K562 (cell line): ENCODE measurements at regions not wholly inside any gene's neighbourhood (a gene's known extent, or its start where the extent isn't known, plus 50 kb on each side); places are given as distances from the start of the nearest gene placed in this dataset.

Experiments used
- ATAC-seq: fragments of 200-7000 bp; cut with Tn5 transposase; 3 replicates; pipeline ENCODE4 v1.9.1; 2020; ENCODE audit warnings: moderate library complexity
- BruUV-seq: library from RNA; stranded (reverse); fragments of 400-500 nt; replicated peaks from 2 replicates; lab custom pipeline; 2021; lab: Mats Ljungman, UMichigan
- CTCF ChIA-PET: fragments of 300-600 bp; formaldehyde crosslinking; extraction: SDS; loops from one replicate; lab custom pipeline; 2021; ENCODE audit warnings: low intra/inter-chr PET ratio; lab: Yijun Ruan, JAX
- POLR2A ChIA-PET: fragments of 300-600, 350-650 bp; sonication (Branson Sonifier 250); formaldehyde crosslinking; extraction: SDS; loops from one replicate; lab custom pipeline; 2021; ENCODE audit warnings: antibody characterized with exemption, inconsistent platforms; lab: Yijun Ruan, JAX
- DNase-seq, 4 experiments: peaks; one replicate each; pipeline versions ENCODE4 v3.0.0 to v3.0.0-alpha.2; 2011 to 2018; ENCODE audit warnings: low spot score in 3 of 4, mixed read lengths in 3 of 4; ENCODE audit errors: extremely low read depth in 1 of 4
- FAIRE-seq: peaks from 2 replicates; lab custom pipeline; 2011; peaks lifted over from hg19 to GRCh38; lab: Jason Lieb, UNC
- H2AFZ ChIP-seq: 2 replicates; pipeline ENCODE4 v1.6.0; 2011; ENCODE audit warnings: low read depth, low read length, control low read depth, inconsistent platforms
- H3K27ac ChIP-seq: fragments of 200-600 bp; 3 replicates; pipeline ENCODE4 v1.8.0; 2011; ENCODE audit warnings: low read depth, mild to moderate bottlenecking, control low read depth, inconsistent platforms, low read length, moderate library complexity, mixed read lengths; ENCODE audit errors: extremely low read depth
- H3K27me3 ChIP-seq, 2 experiments: fragments of 300-600 bp in 1 of 2; 2 replicates in 1 of 2; 3 replicates in 1 of 2; pipeline versions ENCODE4 v1.6.0 to v1.8.0; 2011; ENCODE audit warnings: inconsistent platforms in 2 of 2, low read length in 2 of 2, mild to moderate bottlenecking in 1 of 2, mixed read lengths in 1 of 2, moderate library complexity in 1 of 2; ENCODE audit not compliant: control insufficient read depth in 2 of 2, insufficient read depth in 2 of 2
- H3K36me3 ChIP-seq: fragments of 300-600 bp; 3 replicates; pipeline ENCODE4 v1.8.0; 2011; ENCODE audit warnings: mild to moderate bottlenecking, low read length, inconsistent platforms; ENCODE audit not compliant: control insufficient read depth, insufficient read depth
- H3K4me1 ChIP-seq, 2 experiments: fragments of 200-600 bp in 1 of 2; replicated peaks in 1 of 2; 2 replicates in 1 of 2; 3 replicates in 1 of 2; pipeline versions ENCODE4 v1.5.1 to v1.8.0; 2011; ENCODE audit warnings: inconsistent platforms in 2 of 2, low read length in 2 of 2, mild to moderate bottlenecking in 1 of 2, mixed read lengths in 1 of 2, moderate library complexity in 1 of 2; ENCODE audit not compliant: control insufficient read depth in 2 of 2, insufficient read depth in 2 of 2
- H3K4me2 ChIP-seq: 2 replicates; pipeline ENCODE4 v1.6.1; 2011; ENCODE audit warnings: low read length, control low read depth, inconsistent platforms, mixed read lengths; ENCODE audit not compliant: insufficient read depth
- H3K4me3 ChIP-seq: fragments of 200-600 bp; sonication (generic), shearing (Covaris generic); 2 replicates; pipeline ENCODE4 v1.5.1; 2016; ENCODE audit warnings: control low read depth, inconsistent platforms
- H3K79me2 ChIP-seq: fragments of 200-600 bp; 3 replicates; pipeline ENCODE4 v1.8.0; 2011; ENCODE audit warnings: low read length, inconsistent platforms; ENCODE audit not compliant: control insufficient read depth, insufficient read depth
- H3K9ac ChIP-seq, 2 experiments: 2 replicates each; pipeline versions ENCODE4 v1.6.0 to v1.6.1; 2011; ENCODE audit warnings: low read depth in 2 of 2, low read length in 2 of 2, control low read depth in 1 of 2, inconsistent platforms in 1 of 2, mild to moderate bottlenecking in 1 of 2, mixed read lengths in 1 of 2; ENCODE audit not compliant: insufficient read depth in 1 of 2
- H3K9me1 ChIP-seq: one replicate; pipeline ENCODE4 v1.6.0; 2011; ENCODE audit warnings: inconsistent platforms, mild to moderate bottlenecking, low read length, moderate library complexity; ENCODE audit not compliant: control insufficient read depth, insufficient read depth
- H3K9me3 ChIP-seq: replicated peaks from 2 replicates; pipeline ENCODE4 v1.5.1; 2011; ENCODE audit warnings: low read depth, low read length, inconsistent platforms; ENCODE audit not compliant: control insufficient read depth, insufficient read depth
- H4K20me1 ChIP-seq: replicated peaks from 2 replicates; pipeline ENCODE4 v1.6.1; 2011; ENCODE audit warnings: low read length, inconsistent platforms, mixed read lengths; ENCODE audit not compliant: control insufficient read depth, insufficient read depth
- CBX3 ChIP-seq, 2 experiments: IDR thresholded peaks; 1 replicate in 1 of 2; 2 replicates in 1 of 2; pipeline ENCODE4 v1.6.1; 2012; ENCODE audit warnings: inconsistent platforms in 2 of 2, low read length in 2 of 2, borderline replicate concordance in 1 of 2, control low read depth in 1 of 2
- ETV6 ChIP-seq, 3 experiments: fragments of 150-350 bp in 1 of 3; sonication (generic) in 1 of 3; formaldehyde crosslinking in 1 of 3; IDR thresholded peaks; 2 replicates each; pipeline versions ENCODE4 v1.6.1 to v1.8.0; 2014 to 2022; ENCODE audit warnings: borderline replicate concordance in 2 of 3, low read depth in 2 of 3, antibody characterized with exemption in 1 of 3, low read length in 1 of 3, mild to moderate bottlenecking in 1 of 3, missing genetic modification reagents in 1 of 3
- IRF2 ChIP-seq: sonication (generic); formaldehyde crosslinking; IDR thresholded peaks from 2 replicates; pipeline ENCODE4 v1.8.1; 2022; ENCODE audit warnings: mild to moderate bottlenecking, missing genetic modification reagents
- SMARCB1 ChIP-seq: IDR thresholded peaks from 2 replicates; pipeline ENCODE4 v1.6.1; 2011; ENCODE audit warnings: improper control_type of control experiment, low read depth; ENCODE audit not compliant: insufficient read length
- SMC3 ChIP-seq: conservative IDR thresholded peaks from 2 replicates; pipeline ENCODE4 v1.6.1; 2011; ENCODE audit warnings: low read depth, low read length, improper control_type of control experiment; ENCODE audit not compliant: insufficient read depth
- SRSF7 ChIP-seq: fragments of 200-400 bp; formaldehyde crosslinking; optimal IDR thresholded peaks from 2 replicates; pipeline ENCODE3; 2017; ENCODE audit warnings: mild to moderate bottlenecking, low read depth, low read length
- TAL1 ChIP-seq: fragments of 450-650 bp; IDR thresholded peaks from 2 replicates; pipeline ENCODE4 v1.6.1; 2016; ENCODE audit warnings: mild to moderate bottlenecking
- WGBS: fragments of 100-300 bp; shearing (Covaris generic); methylation state at CpG from one replicate; pipeline ENCODE4 v1.1.6; 2016; ENCODE audit warnings: low coverage, mixed read lengths; ENCODE audit not compliant: insufficient coverage; ENCODE audit errors: missing lambda C conversion rate; 5-methylcytosine and 5-hydroxymethylcytosine counted together
- in situ Hi-C: fragments of 300-500 bp; cut with MboI; formaldehyde crosslinking; loops from 4 replicates; pipeline ENCODE4 v1.15.0; 2018; ENCODE audit warnings: inconsistent platforms, mixed read lengths
- intact Hi-C: fragments of 100-400 bp; cut with micrococcal nuclease; formaldehyde crosslinking; loops from 2 replicates; pipeline ENCODE4 v1.14.2; 2022
- TF ChIP-seq, protein P1 (sequence below): sonication (generic); formaldehyde crosslinking; IDR thresholded peaks from 2 replicates; pipeline ENCODE4 v1.8.0; 2022; ENCODE audit warnings: missing genetic modification reagents, mild to moderate bottlenecking, borderline replicate concordance
- TF ChIP-seq, protein P2 (sequence below): IDR thresholded peaks from 3 replicates; pipeline ENCODE4 v1.6.1; 2011; ENCODE audit warnings: borderline replicate concordance, mild to moderate bottlenecking, moderate library complexity; ENCODE audit not compliant: insufficient read length; ENCODE audit errors: extremely low read depth
- TF ChIP-seq, protein P3 (sequence below): fragments of 250-450 bp; sonication (Bioruptor Pico); IDR thresholded peaks from 2 replicates; pipeline ENCODE4 v1.4.0; 2020
- TF ChIP-seq, protein P4 (sequence below), 2 experiments: fragments of 450-650 bp in 1 of 2; sonication (generic) in 1 of 2; formaldehyde crosslinking; conservative IDR thresholded peaks; 2 replicates each; pipeline versions ENCODE4 v1.4.0 to v1.8.1; 2020 to 2022; ENCODE audit warnings: mild to moderate bottlenecking in 1 of 2, missing genetic modification reagents in 1 of 2

DNA sequence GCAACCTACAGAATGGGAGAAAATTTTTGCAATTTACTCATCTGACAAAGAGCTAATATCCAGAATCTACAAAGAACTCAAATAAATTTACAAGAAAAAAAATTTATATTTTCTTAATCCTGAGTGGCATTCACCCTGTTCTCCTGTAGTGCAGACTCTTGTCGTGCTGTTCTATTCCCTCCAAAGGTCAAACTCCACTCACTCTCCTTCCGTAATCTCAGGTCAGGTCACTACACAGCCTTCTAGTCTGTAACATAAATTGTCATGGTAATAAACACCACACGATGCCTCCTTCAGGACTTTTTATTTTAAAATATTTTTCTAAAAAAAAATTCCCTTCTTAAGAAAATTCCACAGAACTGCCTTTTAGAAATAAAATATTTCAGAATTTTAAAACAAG, 417.9 kb upstream of the GCFC2 start:
- ChIA-PET CTCF (no interaction called here), POLR2A (no interaction called here)
- intact Hi-C loops (no loop called here), in situ Hi-C loops (no loop called here)
- ATAC-seq (no peak), FAIRE-seq (no peak), DNase-seq (no peak)
- no peaks in the 10 kb centered on the region for H3K27me3 ChIP-seq
- H3K9me1 ChIP-seq: no peaks in the 10 kb centered on the region
- BruUV-seq: no TSS peak
- no peak overlapping the region for H2AFZ ChIP-seq
- H3K4me3 ChIP-seq: no peak overlapping the region
- no peak overlapping the region for H3K9ac ChIP-seq
- no peaks in the 10 kb centered on the region for H4K20me1 ChIP-seq
- WGBS: 24% methylated on average over 3 of the region's 3 CpGs
- H3K79me2 ChIP-seq: no peaks in the 10 kb centered on the region
- H3K27ac ChIP-seq: no peak overlapping the region
- H3K9me3 ChIP-seq: no peaks in the 10 kb centered on the region; the same call in 1 of the 2 replicates
- no peaks in the 10 kb centered on the region for H3K36me3 ChIP-seq
- no peak overlapping the region for H3K4me2 ChIP-seq
- no peaks in the 10 kb centered on the region for H3K4me1 ChIP-seq
- TF ChIP-seq SRSF7 (no peak), SMC3 (no peak), TAL1 (no peak), SMARCB1 (no peak), ETV6 (IDR thresholded peaks at IDR 0.05; ENCODE audit: borderline replicate concordance in 1 of 2, low read depth in 2 of 2, low read length in 1 of 2) (no peak), ETV6 (CRISPR knock-in tag; IDR thresholded peaks at IDR 0.05; ENCODE audit: borderline replicate concordance) (no peak), IRF2 (CRISPR knock-in tag) (no peak), CBX3 (IDR thresholded peaks at IDR 0.05; ENCODE audit: borderline replicate concordance in 1 of 2, low read length in 2 of 2) (no peak)
- TF ChIP-seq, protein P1, sequence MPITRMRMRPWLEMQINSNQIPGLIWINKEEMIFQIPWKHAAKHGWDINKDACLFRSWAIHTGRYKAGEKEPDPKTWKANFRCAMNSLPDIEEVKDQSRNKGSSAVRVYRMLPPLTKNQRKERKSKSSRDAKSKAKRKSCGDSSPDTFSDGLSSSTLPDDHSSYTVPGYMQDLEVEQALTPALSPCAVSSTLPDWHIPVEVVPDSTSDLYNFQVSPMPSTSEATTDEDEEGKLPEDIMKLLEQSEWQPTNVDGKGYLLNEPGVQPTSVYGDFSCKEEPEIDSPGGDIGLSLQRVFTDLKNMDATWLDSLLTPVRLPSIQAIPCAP (CRISPR knock-in tag): no peak
- TF ChIP-seq, protein P2, sequence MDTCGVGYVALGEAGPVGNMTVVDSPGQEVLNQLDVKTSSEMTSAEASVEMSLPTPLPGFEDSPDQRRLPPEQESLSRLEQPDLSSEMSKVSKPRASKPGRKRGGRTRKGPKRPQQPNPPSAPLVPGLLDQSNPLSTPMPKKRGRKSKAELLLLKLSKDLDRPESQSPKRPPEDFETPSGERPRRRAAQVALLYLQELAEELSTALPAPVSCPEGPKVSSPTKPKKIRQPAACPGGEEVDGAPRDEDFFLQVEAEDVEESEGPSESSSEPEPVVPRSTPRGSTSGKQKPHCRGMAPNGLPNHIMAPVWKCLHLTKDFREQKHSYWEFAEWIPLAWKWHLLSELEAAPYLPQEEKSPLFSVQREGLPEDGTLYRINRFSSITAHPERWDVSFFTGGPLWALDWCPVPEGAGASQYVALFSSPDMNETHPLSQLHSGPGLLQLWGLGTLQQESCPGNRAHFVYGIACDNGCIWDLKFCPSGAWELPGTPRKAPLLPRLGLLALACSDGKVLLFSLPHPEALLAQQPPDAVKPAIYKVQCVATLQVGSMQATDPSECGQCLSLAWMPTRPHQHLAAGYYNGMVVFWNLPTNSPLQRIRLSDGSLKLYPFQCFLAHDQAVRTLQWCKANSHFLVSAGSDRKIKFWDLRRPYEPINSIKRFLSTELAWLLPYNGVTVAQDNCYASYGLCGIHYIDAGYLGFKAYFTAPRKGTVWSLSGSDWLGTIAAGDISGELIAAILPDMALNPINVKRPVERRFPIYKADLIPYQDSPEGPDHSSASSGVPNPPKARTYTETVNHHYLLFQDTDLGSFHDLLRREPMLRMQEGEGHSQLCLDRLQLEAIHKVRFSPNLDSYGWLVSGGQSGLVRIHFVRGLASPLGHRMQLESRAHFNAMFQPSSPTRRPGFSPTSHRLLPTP: no peak
- TF ChIP-seq, protein P3, sequence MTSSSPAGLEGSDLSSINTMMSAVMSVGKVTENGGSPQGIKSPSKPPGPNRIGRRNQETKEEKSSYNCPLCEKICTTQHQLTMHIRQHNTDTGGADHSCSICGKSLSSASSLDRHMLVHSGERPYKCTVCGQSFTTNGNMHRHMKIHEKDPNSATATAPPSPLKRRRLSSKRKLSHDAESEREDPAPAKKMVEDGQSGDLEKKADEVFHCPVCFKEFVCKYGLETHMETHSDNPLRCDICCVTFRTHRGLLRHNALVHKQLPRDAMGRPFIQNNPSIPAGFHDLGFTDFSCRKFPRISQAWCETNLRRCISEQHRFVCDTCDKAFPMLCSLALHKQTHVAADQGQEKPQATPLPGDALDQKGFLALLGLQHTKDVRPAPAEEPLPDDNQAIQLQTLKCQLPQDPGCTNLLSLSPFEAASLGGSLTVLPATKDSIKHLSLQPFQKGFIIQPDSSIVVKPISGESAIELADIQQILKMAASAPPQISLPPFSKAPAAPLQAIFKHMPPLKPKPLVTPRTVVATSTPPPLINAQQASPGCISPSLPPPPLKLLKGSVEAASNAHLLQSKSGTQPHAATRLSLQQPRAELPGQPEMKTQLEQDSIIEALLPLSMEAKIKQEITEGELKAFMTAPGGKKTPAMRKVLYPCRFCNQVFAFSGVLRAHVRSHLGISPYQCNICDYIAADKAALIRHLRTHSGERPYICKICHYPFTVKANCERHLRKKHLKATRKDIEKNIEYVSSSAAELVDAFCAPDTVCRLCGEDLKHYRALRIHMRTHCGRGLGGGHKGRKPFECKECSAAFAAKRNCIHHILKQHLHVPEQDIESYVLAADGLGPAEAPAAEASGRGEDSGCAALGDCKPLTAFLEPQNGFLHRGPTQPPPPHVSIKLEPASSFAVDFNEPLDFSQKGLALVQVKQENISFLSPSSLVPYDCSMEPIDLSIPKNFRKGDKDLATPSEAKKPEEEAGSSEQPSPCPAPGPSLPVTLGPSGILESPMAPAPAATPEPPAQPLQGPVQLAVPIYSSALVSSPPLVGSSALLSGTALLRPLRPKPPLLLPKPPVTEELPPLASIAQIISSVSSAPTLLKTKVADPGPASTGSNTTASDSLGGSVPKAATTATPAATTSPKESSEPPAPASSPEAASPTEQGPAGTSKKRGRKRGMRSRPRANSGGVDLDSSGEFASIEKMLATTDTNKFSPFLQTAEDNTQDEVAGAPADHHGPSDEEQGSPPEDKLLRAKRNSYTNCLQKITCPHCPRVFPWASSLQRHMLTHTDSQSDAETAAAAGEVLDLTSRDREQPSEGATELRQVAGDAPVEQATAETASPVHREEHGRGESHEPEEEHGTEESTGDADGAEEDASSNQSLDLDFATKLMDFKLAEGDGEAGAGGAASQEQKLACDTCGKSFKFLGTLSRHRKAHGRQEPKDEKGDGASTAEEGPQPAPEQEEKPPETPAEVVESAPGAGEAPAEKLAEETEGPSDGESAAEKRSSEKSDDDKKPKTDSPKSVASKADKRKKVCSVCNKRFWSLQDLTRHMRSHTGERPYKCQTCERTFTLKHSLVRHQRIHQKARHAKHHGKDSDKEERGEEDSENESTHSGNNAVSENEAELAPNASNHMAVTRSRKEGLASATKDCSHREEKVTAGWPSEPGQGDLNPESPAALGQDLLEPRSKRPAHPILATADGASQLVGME: no peak
- TF ChIP-seq, protein P4, sequence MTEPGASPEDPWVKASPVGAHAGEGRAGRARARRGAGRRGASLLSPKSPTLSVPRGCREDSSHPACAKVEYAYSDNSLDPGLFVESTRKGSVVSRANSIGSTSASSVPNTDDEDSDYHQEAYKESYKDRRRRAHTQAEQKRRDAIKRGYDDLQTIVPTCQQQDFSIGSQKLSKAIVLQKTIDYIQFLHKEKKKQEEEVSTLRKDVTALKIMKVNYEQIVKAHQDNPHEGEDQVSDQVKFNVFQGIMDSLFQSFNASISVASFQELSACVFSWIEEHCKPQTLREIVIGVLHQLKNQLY (CRISPR knock-in tag; conservative IDR thresholded peaks at IDR 0.05): no peak
